HG02943 (cell line): ENCODE measurements at regions not wholly inside any gene's neighbourhood (a gene's known extent, or its start where the extent isn't known, plus 50 kb on each side); places are given as distances from the start of the nearest gene placed in this dataset.

Source experiments
- ATAC-seq: cut with Tn5 transposase; IDR thresholded peaks from one replicate; pipeline ENCODE4 v1.9.1; 2021; ENCODE audit warnings: mild to moderate bottlenecking, low read depth, moderate library complexity; ENCODE audit not compliant: unreplicated experiment

GRCh38 chr11:37076866-37077265 is 478.8 kb upstream of the RAG2 start:
- no peak for ATAC-seq

- ATAC-seq = no peak
Measured at GRCh38 chr11:37072538-37073055, 474.6 kb upstream of the RAG2 start.

- no peak for ATAC-seq
Measured at GRCh38 chr11:37050311-37050710, 452.3 kb upstream of the RAG2 start.

GRCh38 chr11:37040921-37041320 is 442.9 kb upstream of the RAG2 start:
- no peak for ATAC-seq

GRCh38 chr11:37038911-37039310 is 440.9 kb upstream of the RAG2 start:
- ATAC-seq = no peak

GRCh38 chr11:37026741-37027140 is 428.7 kb upstream of the RAG2 start:
- ATAC-seq = no peak

- ATAC-seq = no peak
Measured at GRCh38 chr11:37026326-37026725, 428.3 kb upstream of the RAG2 start.

- ATAC-seq = no peak
Measured at GRCh38 chr11:37006563-37006962, 408.5 kb upstream of the RAG2 start.

GRCh38 chr11:37002831-37003230 is 404.8 kb upstream of the RAG2 start:
- no peak for ATAC-seq

- ATAC-seq = no peak
Measured at GRCh38 chr11:36997656-36998055, 399.6 kb upstream of the RAG2 start.

- ATAC-seq = no peak
Measured at GRCh38 chr11:36996795-36997194, 398.8 kb upstream of the RAG2 start.

GRCh38 chr11:36994208-36994607 is 396.2 kb upstream of the RAG2 start:
- no peak for ATAC-seq

GRCh38 chr11:36988556-36988955 is 390.5 kb upstream of the RAG2 start:
- no peak for ATAC-seq

- ATAC-seq = no peak
Measured at GRCh38 chr11:36985562-36985961, 387.5 kb upstream of the RAG2 start.

GRCh38 chr11:36976741-36977140 is 378.7 kb upstream of the RAG2 start:
- no peak for ATAC-seq

GRCh38 chr11:36974771-36975170 is 376.7 kb upstream of the RAG2 start:
- no peak for ATAC-seq

- ATAC-seq = no peak
Measured at GRCh38 chr11:36953976-36954375, 355.9 kb upstream of the RAG2 start.

GRCh38 chr11:36948460-36949127 is 350.6 kb upstream of the RAG2 start:
- ATAC-seq = no peak

GRCh38 chr11:36945384-36945783 is 347.3 kb upstream of the RAG2 start:
- no peak for ATAC-seq

GRCh38 chr11:36933481-36933880 is 335.4 kb upstream of the RAG2 start:
- ATAC-seq = no peak

GRCh38 chr11:36931139-36931538 is 333.1 kb upstream of the RAG2 start:
- no peak for ATAC-seq

- ATAC-seq = no peak
Measured at GRCh38 chr11:36930256-36930655, 332.2 kb upstream of the RAG2 start.

- ATAC-seq = no peak
Measured at GRCh38 chr11:36929401-36929800, 331.4 kb upstream of the RAG2 start.
